Heart right ventricle (tissue), 16 donors: ENCODE measurements at regions not wholly inside any gene's neighbourhood (a gene's known extent, or its start where the extent isn't known, plus 50 kb on each side); places are given as distances from the start of the nearest gene placed in this dataset.

Experiments used
- ATAC-seq, 8 donors: fragments of 200-7000 bp; cut with Tn5 transposase; one replicate each; pipeline ENCODE4 v1.9.1; 2020; ENCODE audit warnings: mild to moderate bottlenecking in 8 of 8, moderate library complexity in 8 of 8, moderate number of reproducible peaks in 1 of 8
- DNase-seq, 2 donors: peaks; one replicate each; pipeline ENCODE4 v3.0.0-alpha.2; 2020
- H3K27ac ChIP-seq, 10 donors: fragments of 200-600 bp; sonication (generic) in 2 of 10; one replicate each; pipeline versions ENCODE4 v1.5.0 to v1.8.0; 2020 to 2022; ENCODE audit warnings: mild to moderate bottlenecking in 3 of 10
- H3K27me3 ChIP-seq, 7 donors: fragments of 200-600 bp; one replicate each; pipeline ENCODE4 v1.8.0; 2021 to 2022; ENCODE audit warnings: mild to moderate bottlenecking in 2 of 7
- H3K36me3 ChIP-seq, 9 donors: fragments of 200-600 bp; sonication (generic) in 1 of 9; one replicate each; pipeline versions ENCODE4 v1.5.0 to v1.8.0; 2020 to 2022; ENCODE audit warnings: mild to moderate bottlenecking in 2 of 9
- H3K4me1 ChIP-seq, 9 donors: fragments of 200-600 bp; sonication (generic) in 1 of 9; one replicate each; pipeline versions ENCODE4 v1.5.0 to v1.8.0; 2020 to 2022; ENCODE audit warnings: mild to moderate bottlenecking in 4 of 9
- H3K4me3 ChIP-seq, 10 donors: fragments of 200-600 bp; sonication (generic) in 2 of 10; one replicate each; pipeline versions ENCODE4 v1.5.0 to v1.8.0; 2020 to 2022; ENCODE audit warnings: mild to moderate bottlenecking in 7 of 10, moderate library complexity in 2 of 10
- H3K9me3 ChIP-seq, 11 donors: fragments of 200-600 bp in 10 of 11; sonication (generic) in 2 of 11; one replicate each; pipeline versions ENCODE4 v1.5.0 to v1.8.0; 2013 to 2022; ENCODE audit warnings: mild to moderate bottlenecking in 2 of 11, control low read depth in 1 of 11, moderate library complexity in 1 of 11
- WGBS, 2 donors: extraction: QIAGEN DNeasy Blood & Tissue Kit; methylation state at CpG; one replicate each; pipeline ENCODE4 v1.1.7; 2013; ENCODE audit warnings: inconsistent platforms in 1 of 2; 5-methylcytosine and 5-hydroxymethylcytosine counted together
- intact Hi-C, 10 donors: fragments of 100-400 bp; cut with DNase I; formaldehyde crosslinking; loops; one replicate each; pipeline versions ENCODE4 v1.11.1 to v1.14.2; 2022
- TF ChIP-seq, protein P1 (sequence below), 9 donors: fragments of 200-600 bp; sonication (generic) in 2 of 9; IDR thresholded peaks; one replicate each; pipeline versions ENCODE4 v1.5.0 to v1.8.0; 2021 to 2022; ENCODE audit warnings: antibody characterized with exemption in 9 of 9, mild to moderate bottlenecking in 5 of 9, moderate library complexity in 1 of 9
- donor health status: Arrhythmogenic right ventricular cardiomyopathy.
- donor health status: ischemic (EF 13 %, LVEDD 7.1; RV severe dilation, severe dysfunction).
- donor health status: healthy with polysubstance abuse.
- donor health status: DM: no; HTN: yes; CAD: no.
- donor health status: DM: no; HTN: no; CAD: no.
- donor health status: ischemic (EF 25% LVEDD 6.9; RV normal size, moderate dysfunction).
- donor health status: ischemic (EF 25% LVEDD 5.7; RV mildly dilated, moderate dysfunction).
- donor health status: healthy.
- donor health status: DM: yes; HTN: yes; CAD: no.
- donor health status: Ischemic cardiomyopathy.
- donor health status: ischemic (EF 35%, LVEDD 5.7; RV mildly dilated, moderate dysfunction).
- donor health status: nonischemic (EF 11% LVEDD 7.7; RV severe dilation, severe dysfunction).
- donor health status: DM: yes; HTN: yes; CAD: no.
- donor health status: PGD.
- donor health status: ischemic (EF 29% LVEDD 5.4; RV normal size, mild dysfunction).
- donor health status: nonischemic (EF 23%, LVEDD 6.1; RV moderate dilation, normal function).

DNA sequence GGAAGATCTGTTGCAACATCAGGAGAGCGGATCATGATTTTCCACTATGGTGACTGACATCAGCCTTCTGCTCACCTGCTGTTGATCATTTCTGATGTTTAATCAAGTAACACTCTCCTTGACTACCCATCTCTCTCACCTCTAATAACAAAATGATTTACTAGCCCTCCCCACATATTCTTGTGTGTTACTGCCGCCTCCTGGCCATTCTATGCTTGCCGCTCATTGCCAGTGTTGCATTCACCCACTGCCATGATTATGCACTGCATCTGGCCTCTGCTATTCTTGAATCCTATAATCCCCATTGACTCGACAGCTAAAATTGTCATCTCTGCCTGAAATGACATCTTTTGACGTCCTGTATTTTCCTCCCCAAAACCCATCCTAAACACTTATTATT is 113.8 kb downstream of the RERGL start:
- H3K36me3 ChIP-seq: no peaks in the 10 kb centered on the region
- H3K27ac ChIP-seq: no peak overlapping the region
- DNase-seq: no peak
- peaks cover 0 to 5% (median 0%) of the 10 kb centered on the region in 11 donors for H3K9me3 ChIP-seq
- no peak for ATAC-seq
- TF ChIP-seq, protein P1, sequence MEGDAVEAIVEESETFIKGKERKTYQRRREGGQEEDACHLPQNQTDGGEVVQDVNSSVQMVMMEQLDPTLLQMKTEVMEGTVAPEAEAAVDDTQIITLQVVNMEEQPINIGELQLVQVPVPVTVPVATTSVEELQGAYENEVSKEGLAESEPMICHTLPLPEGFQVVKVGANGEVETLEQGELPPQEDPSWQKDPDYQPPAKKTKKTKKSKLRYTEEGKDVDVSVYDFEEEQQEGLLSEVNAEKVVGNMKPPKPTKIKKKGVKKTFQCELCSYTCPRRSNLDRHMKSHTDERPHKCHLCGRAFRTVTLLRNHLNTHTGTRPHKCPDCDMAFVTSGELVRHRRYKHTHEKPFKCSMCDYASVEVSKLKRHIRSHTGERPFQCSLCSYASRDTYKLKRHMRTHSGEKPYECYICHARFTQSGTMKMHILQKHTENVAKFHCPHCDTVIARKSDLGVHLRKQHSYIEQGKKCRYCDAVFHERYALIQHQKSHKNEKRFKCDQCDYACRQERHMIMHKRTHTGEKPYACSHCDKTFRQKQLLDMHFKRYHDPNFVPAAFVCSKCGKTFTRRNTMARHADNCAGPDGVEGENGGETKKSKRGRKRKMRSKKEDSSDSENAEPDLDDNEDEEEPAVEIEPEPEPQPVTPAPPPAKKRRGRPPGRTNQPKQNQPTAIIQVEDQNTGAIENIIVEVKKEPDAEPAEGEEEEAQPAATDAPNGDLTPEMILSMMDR (IDR thresholded peaks at IDR 0.05): no peak
- no peaks in the 10 kb centered on the region for H3K4me1 ChIP-seq
- 36 to 45% methylated on average over 5 of the region's 5 CpGs for WGBS, 2 donors
- no peaks in the 10 kb centered on the region for H3K27me3 ChIP-seq
- H3K4me3 ChIP-seq: no peak overlapping the region
- intact Hi-C loops: no loop called here

DNA sequence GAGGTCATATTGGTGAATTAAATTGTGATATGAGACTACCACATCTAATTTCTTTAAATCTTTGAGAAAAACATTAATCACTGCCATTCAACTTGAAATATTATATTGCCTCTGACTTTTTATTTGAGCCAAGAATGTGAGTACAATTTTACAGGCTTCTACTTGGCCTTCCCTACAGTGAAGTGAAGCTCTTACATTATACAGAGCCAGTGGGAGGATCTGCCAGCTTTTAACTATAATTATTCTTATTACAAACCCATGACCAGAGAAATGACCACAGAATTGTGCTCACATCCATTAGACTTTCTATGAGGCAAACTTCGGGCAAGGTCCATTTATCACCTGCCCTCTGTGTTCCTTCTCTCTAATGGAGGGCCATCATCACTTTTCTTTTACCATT is 114.2 kb downstream of the RERGL start:
- Histone ChIP-seq H3K4me3 (no peak overlapping the region), H3K27me3 (no peaks in the 10 kb centered on the region), H3K36me3 (no peaks in the 10 kb centered on the region), H3K27ac (no peak overlapping the region), H3K9me3 (peaks cover 0 to 5% (median 0%) of the 10 kb centered on the region in 11 donors), H3K4me1 (no peaks in the 10 kb centered on the region)
- intact Hi-C loops: no loop called here
- ATAC-seq: no peak
- TF ChIP-seq, protein P1 (IDR thresholded peaks at IDR 0.05): no peak
- 70 to 77% methylated on average over 1 of the region's 1 CpG for WGBS, 2 donors
- DNase-seq: no peak

DNA sequence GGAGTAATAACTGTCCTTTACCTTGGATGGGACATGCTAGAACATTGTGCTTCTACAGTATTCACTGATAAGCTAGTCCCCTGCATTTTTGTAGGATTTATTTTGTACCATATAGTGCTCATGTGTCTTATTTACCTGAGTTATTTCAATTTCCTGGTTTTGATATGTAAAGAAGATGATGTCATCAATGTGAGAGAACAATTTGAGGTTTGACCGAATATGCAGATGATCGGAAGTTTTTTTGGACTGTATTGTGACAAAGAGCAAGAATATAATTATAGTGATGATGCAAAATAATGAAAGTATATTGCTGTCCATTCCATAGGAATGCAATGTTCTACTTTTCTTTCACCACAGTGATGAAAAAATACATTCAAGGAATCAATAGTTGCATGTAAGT is 114.8 kb downstream of the RERGL start:
- ATAC-seq: no peak

DNA sequence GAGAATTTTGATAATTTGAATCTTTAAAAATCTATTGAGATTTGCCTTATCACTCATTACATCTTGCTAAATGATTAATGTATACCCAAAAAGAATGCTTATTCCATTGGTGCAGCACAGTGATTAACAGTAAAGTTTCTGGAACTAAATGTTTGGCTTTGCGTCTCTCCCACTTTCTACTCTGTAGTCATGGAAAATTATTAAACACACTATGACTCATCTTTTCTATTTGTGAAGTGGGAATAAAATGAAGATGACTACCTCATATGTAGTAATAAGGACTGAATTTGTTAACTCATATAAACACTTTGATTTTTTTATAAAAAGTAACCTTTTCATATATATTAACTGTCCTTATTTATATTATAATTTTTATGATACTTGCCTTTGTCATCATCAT is 118.1 kb downstream of the RERGL start:
- H3K4me3 ChIP-seq: no peak overlapping the region
- H3K4me1 ChIP-seq: no peaks in the 10 kb centered on the region
- no peak overlapping the region for H3K27ac ChIP-seq
- no peaks in the 10 kb centered on the region for H3K27me3 ChIP-seq
- intact Hi-C loops: no loop called here
- TF ChIP-seq, protein P1 (IDR thresholded peaks at IDR 0.05): no peak
- DNase-seq: no peak
- no peaks in the 10 kb centered on the region for H3K36me3 ChIP-seq
- peaks cover 0 to 4% (median 0%) of the 10 kb centered on the region in 11 donors for H3K9me3 ChIP-seq
- WGBS, 2 donors: 90 to 93% methylated on average over 1 of the region's 1 CpG
- no peak for ATAC-seq

More for the DNA sequence above, 114.8 kb downstream of the RERGL start:
- H3K4me3 ChIP-seq: no peak overlapping the region
- H3K4me1 ChIP-seq: no peaks in the 10 kb centered on the region
- 93 to 95% methylated on average over 2 of the region's 2 CpGs for WGBS, 2 donors
- H3K27me3 ChIP-seq: no peaks in the 10 kb centered on the region
- intact Hi-C loops: no loop called here
- DNase-seq: no peak
- peaks cover 0 to 5% (median 0%) of the 10 kb centered on the region in 11 donors for H3K9me3 ChIP-seq
- H3K27ac ChIP-seq: no peak overlapping the region
- no peaks in the 10 kb centered on the region for H3K36me3 ChIP-seq
- TF ChIP-seq, protein P1 (IDR thresholded peaks at IDR 0.05): no peak
